MCF 10A (cell line): ENCODE measurements at regions not wholly inside any gene's neighbourhood (a gene's known extent, or its start where the extent isn't known, plus 50 kb on each side); places are given as distances from the start of the nearest gene placed in this dataset.

Experiments used
- BruUV-seq: library from RNA; stranded (reverse); fragments of 400-500 nt; replicated peaks from 2 replicates; lab custom pipeline; 2021; lab: Mats Ljungman, UMichigan
- CTCF ChIA-PET: fragments of 300-600 bp; sonication (Branson Sonifier 250); formaldehyde crosslinking; extraction: SDS; loops from one replicate; lab custom pipeline; 2021; ENCODE audit warnings: antibody characterized with exemption, inconsistent platforms; lab: Yijun Ruan, JAX
- POLR2A ChIA-PET: fragments of 300-600, 350-650 bp; sonication (Branson Sonifier 250); formaldehyde crosslinking; extraction: SDS; loops from one replicate; lab custom pipeline; 2020; ENCODE audit warnings: antibody characterized with exemption, inconsistent platforms; lab: Yijun Ruan, JAX
- DNase-seq: peaks from one replicate; pipeline ENCODE4 v3.0.0-alpha.2; 2018; ENCODE audit not compliant: unreplicated experiment
- H3K27ac Mint-ChIP-seq: one replicate; pipeline ENCODE4 v1.8.0; 2022; ENCODE audit warnings: mild to moderate bottlenecking, low read depth, mixed read lengths; ENCODE audit not compliant: unreplicated experiment
- H3K27me3 Mint-ChIP-seq: one replicate; pipeline ENCODE4 v1.8.0; 2022; ENCODE audit warnings: mixed read lengths; ENCODE audit not compliant: insufficient read depth, unreplicated experiment
- H3K36me3 Mint-ChIP-seq: one replicate; pipeline ENCODE4 v1.8.0; 2022; ENCODE audit warnings: mild to moderate bottlenecking, moderate library complexity, mixed read lengths; ENCODE audit not compliant: insufficient read depth, unreplicated experiment
- H3K4me1 Mint-ChIP-seq: one replicate; pipeline ENCODE4 v1.8.0; 2022; ENCODE audit warnings: mixed read lengths; ENCODE audit not compliant: insufficient read depth, unreplicated experiment
- H3K4me3 Mint-ChIP-seq: one replicate; pipeline ENCODE4 v1.8.0; 2022; ENCODE audit warnings: mild to moderate bottlenecking, moderate library complexity, mixed read lengths; ENCODE audit not compliant: unreplicated experiment
- H3K9me3 Mint-ChIP-seq: one replicate; pipeline ENCODE4 v1.8.0; 2022; ENCODE audit warnings: mixed read lengths; ENCODE audit not compliant: unreplicated experiment
- intact Hi-C: fragments of 100-400 bp; cut with micrococcal nuclease; formaldehyde crosslinking; loops from 2 replicates; pipeline ENCODE4 v1.14.1; 2022
- TF ChIP-seq, protein P1 (sequence below): fragments of 200-600 bp; IDR thresholded peaks from one replicate; pipeline ENCODE4 v1.8.0; 2022; ENCODE audit warnings: antibody characterized with exemption, mild to moderate bottlenecking; ENCODE audit not compliant: unreplicated experiment

GRCh38 chr2:228819701-228820100 lies 451.4 kb downstream of the PID1 start:
- TF ChIP-seq, protein P1, sequence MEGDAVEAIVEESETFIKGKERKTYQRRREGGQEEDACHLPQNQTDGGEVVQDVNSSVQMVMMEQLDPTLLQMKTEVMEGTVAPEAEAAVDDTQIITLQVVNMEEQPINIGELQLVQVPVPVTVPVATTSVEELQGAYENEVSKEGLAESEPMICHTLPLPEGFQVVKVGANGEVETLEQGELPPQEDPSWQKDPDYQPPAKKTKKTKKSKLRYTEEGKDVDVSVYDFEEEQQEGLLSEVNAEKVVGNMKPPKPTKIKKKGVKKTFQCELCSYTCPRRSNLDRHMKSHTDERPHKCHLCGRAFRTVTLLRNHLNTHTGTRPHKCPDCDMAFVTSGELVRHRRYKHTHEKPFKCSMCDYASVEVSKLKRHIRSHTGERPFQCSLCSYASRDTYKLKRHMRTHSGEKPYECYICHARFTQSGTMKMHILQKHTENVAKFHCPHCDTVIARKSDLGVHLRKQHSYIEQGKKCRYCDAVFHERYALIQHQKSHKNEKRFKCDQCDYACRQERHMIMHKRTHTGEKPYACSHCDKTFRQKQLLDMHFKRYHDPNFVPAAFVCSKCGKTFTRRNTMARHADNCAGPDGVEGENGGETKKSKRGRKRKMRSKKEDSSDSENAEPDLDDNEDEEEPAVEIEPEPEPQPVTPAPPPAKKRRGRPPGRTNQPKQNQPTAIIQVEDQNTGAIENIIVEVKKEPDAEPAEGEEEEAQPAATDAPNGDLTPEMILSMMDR: no peak
- no peak overlapping the region for H3K27ac Mint-ChIP-seq
- H3K27me3 Mint-ChIP-seq: no peaks in the 10 kb centered on the region
- peaks cover 6% of the 10 kb centered on the region for H3K9me3 Mint-ChIP-seq
- intact Hi-C loops: no loop called here
- DNase-seq: no peak
- H3K4me3 Mint-ChIP-seq: no peak overlapping the region
- BruUV-seq: no TSS peak
- CTCF ChIA-PET: no interaction called here
- H3K36me3 Mint-ChIP-seq: no peaks in the 10 kb centered on the region
- POLR2A ChIA-PET: no interaction called here
- peaks cover 6% of the 10 kb centered on the region for H3K4me1 Mint-ChIP-seq

- no peaks in the 10 kb centered on the region for H3K4me1 Mint-ChIP-seq
- no peak for DNase-seq
- POLR2A ChIA-PET: no interaction called here
- no peaks in the 10 kb centered on the region for H3K9me3 Mint-ChIP-seq
- no peaks in the 10 kb centered on the region for H3K27me3 Mint-ChIP-seq
- BruUV-seq: no TSS peak
- no peak overlapping the region for H3K27ac Mint-ChIP-seq
- intact Hi-C loops: no loop called here
- no peak overlapping the region for H3K4me3 Mint-ChIP-seq
- TF ChIP-seq, protein P1: no peak
- CTCF ChIA-PET: interaction anchor here (0.6 to 0.8 kb wide), 3 partner anchors 20 to 129 kb away, joined by 3 read pairs; no protein-coding TSS in a partner anchor
- H3K36me3 Mint-ChIP-seq: no peaks in the 10 kb centered on the region
These were observed 468.7 kb downstream of the PID1 start for GRCh38 chr2:228802181-228803071.

DNA sequence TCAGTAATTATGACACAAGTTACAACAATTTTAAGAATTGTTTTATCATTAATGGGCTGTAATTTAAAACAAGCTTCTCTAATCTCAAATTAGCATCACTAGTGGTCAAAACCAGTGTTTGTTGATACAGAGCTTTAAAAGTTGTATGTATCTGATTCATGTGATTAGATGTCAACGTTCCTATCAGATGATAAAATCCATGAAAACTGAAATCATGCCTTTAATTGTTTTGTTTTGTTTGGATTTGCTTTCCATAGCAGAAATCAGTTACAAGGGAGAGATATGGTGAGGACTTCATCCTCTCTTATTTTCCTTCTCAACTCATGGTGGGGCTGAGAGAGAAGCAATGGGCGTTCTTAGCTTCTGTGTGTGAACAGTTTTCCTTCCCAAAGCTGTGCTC lies 469.6 kb downstream of the PID1 start:
- POLR2A ChIA-PET: interaction anchor here (0.6 kb wide), 1 partner anchor 1046 kb away, joined by 3 read pairs; no protein-coding TSS in a partner anchor
- no peaks in the 10 kb centered on the region for H3K4me1 Mint-ChIP-seq
- H3K36me3 Mint-ChIP-seq: no peaks in the 10 kb centered on the region
- CTCF ChIA-PET: interaction anchor here (0.6 kb wide), 1 partner anchor 100 kb away, joined by 3 read pairs; no protein-coding TSS in a partner anchor
- no peaks in the 10 kb centered on the region for H3K9me3 Mint-ChIP-seq
- DNase-seq: no peak
- H3K27me3 Mint-ChIP-seq: no peaks in the 10 kb centered on the region
- H3K4me3 Mint-ChIP-seq: no peak overlapping the region
- H3K27ac Mint-ChIP-seq: no peak overlapping the region
- TF ChIP-seq, protein P1: no peak
- intact Hi-C loops: no loop called here
- no TSS peak for BruUV-seq

GRCh38 chr2:228799208-228799588 lies 471.9 kb downstream of the PID1 start:
- Mint-ChIP-seq H3K27ac (no peak overlapping the region), H3K27me3 (no peaks in the 10 kb centered on the region), H3K36me3 (no peaks in the 10 kb centered on the region), H3K4me1 (no peaks in the 10 kb centered on the region), H3K9me3 (no peaks in the 10 kb centered on the region), H3K4me3 (no peak overlapping the region)
- intact Hi-C loops: no loop called here
- no peak for DNase-seq
- TF ChIP-seq, protein P1: no peak
- ChIA-PET POLR2A (no interaction called here), CTCF (no interaction called here)
- BruUV-seq: no TSS peak
